ENCODE measurements at regions not wholly inside any gene's neighbourhood (a gene's known extent, or its start where the extent isn't known, plus 50 kb on each side); places are given as distances from the start of the nearest gene placed in this dataset.

GRCh38 chr2:139790136-139790535 lies 1009.9 kb upstream of the NXPH2 start:
- no peak overlapping the region for H3K9ac ChIP-seq (ENCODE audit: insufficient read depth in 1 of 2, low read length in 2 of 2)
- H3K27ac ChIP-seq (ENCODE audit: low read depth in 1 of 2, low read length in 1 of 2): no peak overlapping the region
- TF ChIP-seq CTCF (IDR thresholded peaks at IDR 0.05; ENCODE audit: control extremely low read depth, extremely low read depth): no peak
- no peak overlapping the region for H3K4me3 ChIP-seq
- ATAC-seq (ENCODE audit: insufficient read depth, low FRiP score) (no peak), DNase-seq (no peak)
- no peaks in the 10 kb centered on the region for H3K9me3 ChIP-seq (ENCODE audit: control insufficient read depth in 4 of 4, insufficient read depth in 3 of 4, low read length in 3 of 4)
- no peaks in the 10 kb centered on the region for H3K4me1 ChIP-seq (ENCODE audit: control insufficient read depth in 5 of 5, insufficient read depth in 5 of 5, low read length in 5 of 5)
- no peaks in the 10 kb centered on the region for H3K27me3 ChIP-seq (ENCODE audit: control insufficient read depth in 3 of 3, insufficient read depth in 3 of 3, low read length in 2 of 3)
- WGBS, 2 donors: 42 to 53% methylated on average over 2 of the region's 2 CpGs
- H3K36me3 ChIP-seq (ENCODE audit: control insufficient read depth in 4 of 4, insufficient read depth in 4 of 4, low read length in 4 of 4): no peaks in the 10 kb centered on the region

GRCh38 chr2:139778732-139779131 lies 998.5 kb upstream of the NXPH2 start:
- Histone ChIP-seq H3K27me3 (ENCODE audit: control insufficient read depth in 3 of 3, insufficient read depth in 3 of 3, low read length in 2 of 3) (no peaks in the 10 kb centered on the region), H3K27ac (ENCODE audit: low read depth in 1 of 2, low read length in 1 of 2) (no peak overlapping the region), H3K9ac (ENCODE audit: insufficient read depth in 1 of 2, low read length in 2 of 2) (no peak overlapping the region), H3K36me3 (ENCODE audit: control insufficient read depth in 4 of 4, insufficient read depth in 4 of 4, low read length in 4 of 4) (no peaks in the 10 kb centered on the region), H3K4me3 (no peak overlapping the region), H3K4me1 (ENCODE audit: control insufficient read depth in 5 of 5, insufficient read depth in 5 of 5, low read length in 5 of 5) (no peaks in the 10 kb centered on the region), H3K9me3 (ENCODE audit: control insufficient read depth in 4 of 4, insufficient read depth in 3 of 4, low read length in 3 of 4) (no peaks in the 10 kb centered on the region)
- ATAC-seq (ENCODE audit: insufficient read depth, low FRiP score): no peak
- DNase-seq: no peak
- no peak for TF ChIP-seq CTCF (IDR thresholded peaks at IDR 0.05; ENCODE audit: control extremely low read depth, extremely low read depth)

GRCh38 chr2:139773720-139774277 lies 993.6 kb upstream of the NXPH2 start:
- no peaks in the 10 kb centered on the region for H3K4me1 ChIP-seq (ENCODE audit: control insufficient read depth in 5 of 5, insufficient read depth in 5 of 5, low read length in 5 of 5)
- H3K36me3 ChIP-seq (ENCODE audit: control insufficient read depth in 4 of 4, insufficient read depth in 4 of 4, low read length in 4 of 4): no peaks in the 10 kb centered on the region
- ATAC-seq (ENCODE audit: insufficient read depth, low FRiP score) (no peak), DNase-seq (no peak)
- H3K27ac ChIP-seq (ENCODE audit: low read depth in 1 of 2, low read length in 1 of 2): no peak overlapping the region
- WGBS, 2 donors: 85 to 94% methylated on average over 1 of the region's 1 CpG
- no peak overlapping the region for H3K4me3 ChIP-seq
- TF ChIP-seq CTCF (IDR thresholded peaks at IDR 0.05; ENCODE audit: control extremely low read depth, extremely low read depth): no peak
- H3K27me3 ChIP-seq (ENCODE audit: control insufficient read depth in 3 of 3, insufficient read depth in 3 of 3, low read length in 2 of 3): no peaks in the 10 kb centered on the region
- no peaks in the 10 kb centered on the region for H3K9me3 ChIP-seq (ENCODE audit: control insufficient read depth in 4 of 4, insufficient read depth in 3 of 4, low read length in 3 of 4)
- H3K9ac ChIP-seq (ENCODE audit: insufficient read depth in 1 of 2, low read length in 2 of 2): no peak overlapping the region

GRCh38 chr2:139769633-139770032 lies 989.4 kb upstream of the NXPH2 start:
- Histone ChIP-seq H3K27me3 (ENCODE audit: control insufficient read depth in 3 of 3, insufficient read depth in 3 of 3, low read length in 2 of 3) (no peaks in the 10 kb centered on the region), H3K36me3 (ENCODE audit: control insufficient read depth in 4 of 4, insufficient read depth in 4 of 4, low read length in 4 of 4) (no peaks in the 10 kb centered on the region), H3K9me3 (ENCODE audit: control insufficient read depth in 4 of 4, insufficient read depth in 3 of 4, low read length in 3 of 4) (no peaks in the 10 kb centered on the region), H3K27ac (ENCODE audit: low read depth in 1 of 2, low read length in 1 of 2) (no peak overlapping the region), H3K9ac (ENCODE audit: insufficient read depth in 1 of 2, low read length in 2 of 2) (no peak overlapping the region), H3K4me3 (no peak overlapping the region), H3K4me1 (ENCODE audit: control insufficient read depth in 5 of 5, insufficient read depth in 5 of 5, low read length in 5 of 5) (no peaks in the 10 kb centered on the region)
- ATAC-seq (ENCODE audit: insufficient read depth, low FRiP score) (no peak), DNase-seq (no peak)
- WGBS, 2 donors: 41 to 70% methylated on average over 1 of the region's 1 CpG
- TF ChIP-seq CTCF (IDR thresholded peaks at IDR 0.05; ENCODE audit: control extremely low read depth, extremely low read depth): no peak

Data from lung (tissue), 11 donors.